Neural cell (in vitro differentiated cells): ENCODE measurements at regions not wholly inside any gene's neighbourhood (a gene's known extent, or its start where the extent isn't known, plus 50 kb on each side); places are given as distances from the start of the nearest gene placed in this dataset.

ENCODE experiments used
- H2AFZ ChIP-seq: fragments of 200-600, 300-800 bp; sonication (generic), shearing (Covaris generic); 2 replicates; pipeline ENCODE4 v1.6.0; 2014; ENCODE audit warnings: low read depth, mild to moderate bottlenecking, antibody characterized with exemption, low read length, moderate library complexity
- H3F3A ChIP-seq: fragments of 200-600 bp; shearing (Covaris generic); 2 replicates; pipeline ENCODE4 v1.6.1; 2016; ENCODE audit warnings: mild to moderate bottlenecking, moderate library complexity, mixed read lengths, antibody characterized with exemption, low read length; ENCODE audit not compliant: insufficient read depth, poor library complexity, severe bottlenecking
- H3K27ac ChIP-seq: fragments of 200-600, 300-800 bp; sonication (generic), shearing (Covaris generic); 2 replicates; pipeline ENCODE4 v1.5.1; 2014; ENCODE audit warnings: mild to moderate bottlenecking, low read length, moderate library complexity
- H3K27me3 ChIP-seq: fragments of 300-800, 200-600 bp; sonication (generic), shearing (Covaris generic); 2 replicates; pipeline ENCODE4 v1.6.0; 2014; ENCODE audit warnings: mild to moderate bottlenecking, low read depth, low read length, moderate library complexity; ENCODE audit not compliant: insufficient read depth
- H3K36me3 ChIP-seq: fragments of 300-800, 200-600 bp; sonication (generic), shearing (Covaris generic); 2 replicates; pipeline ENCODE4 v1.5.1; 2014; ENCODE audit warnings: mild to moderate bottlenecking, antibody characterized with exemption, low read length, moderate library complexity; ENCODE audit not compliant: insufficient read depth
- H3K4me2 ChIP-seq: fragments of 300-800, 200-600 bp; sonication (generic), shearing (Covaris generic); 2 replicates; pipeline ENCODE4 v1.6.0; 2014; ENCODE audit warnings: mild to moderate bottlenecking, low read length
- H3K4me3 ChIP-seq: fragments of 300-800, 200-600 bp; sonication (generic), shearing (Covaris generic); 2 replicates; pipeline ENCODE4 v1.5.1; 2014; ENCODE audit warnings: mild to moderate bottlenecking, low read length, moderate library complexity
- H3K79me2 ChIP-seq: fragments of 200-600 bp; shearing (Covaris generic); replicated peaks from 2 replicates; pipeline ENCODE4 v1.6.0; 2014; ENCODE audit warnings: mild to moderate bottlenecking, low read length, moderate library complexity; ENCODE audit not compliant: insufficient read depth
- H3K9ac ChIP-seq: fragments of 300-800, 200-600 bp; sonication (generic), shearing (Covaris generic); 2 replicates; pipeline ENCODE4 v1.6.1; 2016; ENCODE audit warnings: mild to moderate bottlenecking, low read length, mixed read lengths
- H3K9me2 ChIP-seq: fragments of 200-600 bp; shearing (Covaris generic); 2 replicates; pipeline ENCODE4 v1.6.1; 2016; ENCODE audit warnings: mild to moderate bottlenecking, low read length, mixed read lengths; ENCODE audit not compliant: insufficient read depth
- H3K9me3 ChIP-seq: fragments of 200-600, 300-800 bp; sonication (generic), shearing (Covaris generic); 2 replicates; pipeline ENCODE4 v1.6.1; 2016; ENCODE audit warnings: mild to moderate bottlenecking, mixed run types, low read length, moderate library complexity, mixed read lengths
- H4K20me1 ChIP-seq: fragments of 200-600 bp; shearing (Covaris generic); 2 replicates; pipeline ENCODE4 v1.6.1; 2016; ENCODE audit warnings: mild to moderate bottlenecking, mixed run types; ENCODE audit not compliant: insufficient read depth
- EP300 ChIP-seq: fragments of 450-650 bp; conservative IDR thresholded peaks from 2 replicates; pipeline ENCODE4 v1.6.1; 2014; ENCODE audit warnings: antibody characterized with exemption, mild to moderate bottlenecking, moderate library complexity; ENCODE audit not compliant: poor library complexity, severe bottlenecking
- EZH2 ChIP-seq: fragments of 200-600, 300-800 bp; shearing (Covaris generic), sonication (generic); IDR thresholded peaks from 2 replicates; pipeline ENCODE4 v1.6.1; 2014; ENCODE audit warnings: antibody characterized with exemption, low read length, borderline replicate concordance, mild to moderate bottlenecking; ENCODE audit not compliant: insufficient read depth, poor library complexity, severe bottlenecking
- MXI1 ChIP-seq: fragments of 450-650 bp; conservative IDR thresholded peaks from 2 replicates; pipeline ENCODE4 v1.6.1; 2014; ENCODE audit warnings: antibody characterized with exemption, mild to moderate bottlenecking; ENCODE audit not compliant: poor library complexity, severe bottlenecking
- POLR2AphosphoS5 ChIP-seq: IDR thresholded peaks from 2 replicates; pipeline ENCODE4 v1.6.1; 2012
- RAD21 ChIP-seq: fragments of 450-650 bp; conservative IDR thresholded peaks from 2 replicates; pipeline ENCODE4 v1.6.1; 2014; ENCODE audit warnings: antibody characterized with exemption, mild to moderate bottlenecking, moderate library complexity
- REST ChIP-seq: IDR thresholded peaks from 2 replicates; pipeline ENCODE4 v1.6.1; 2012; ENCODE audit warnings: borderline replicate concordance
- SMC3 ChIP-seq: fragments of 450-650 bp; conservative IDR thresholded peaks from 2 replicates; pipeline ENCODE4 v1.6.1; 2014; ENCODE audit warnings: antibody characterized with exemption, mild to moderate bottlenecking, moderate library complexity; ENCODE audit not compliant: poor library complexity
- TAF1 ChIP-seq: IDR thresholded peaks from 2 replicates; pipeline ENCODE4 v1.6.1; 2012; ENCODE audit warnings: low read depth
- TF ChIP-seq, protein P1 (sequence below): fragments of 450-650 bp; IDR thresholded peaks from 2 replicates; pipeline ENCODE4 v1.5.1; 2014; ENCODE audit warnings: antibody characterized with exemption, mild to moderate bottlenecking, moderate library complexity; ENCODE audit not compliant: poor library complexity, severe bottlenecking

DNA sequence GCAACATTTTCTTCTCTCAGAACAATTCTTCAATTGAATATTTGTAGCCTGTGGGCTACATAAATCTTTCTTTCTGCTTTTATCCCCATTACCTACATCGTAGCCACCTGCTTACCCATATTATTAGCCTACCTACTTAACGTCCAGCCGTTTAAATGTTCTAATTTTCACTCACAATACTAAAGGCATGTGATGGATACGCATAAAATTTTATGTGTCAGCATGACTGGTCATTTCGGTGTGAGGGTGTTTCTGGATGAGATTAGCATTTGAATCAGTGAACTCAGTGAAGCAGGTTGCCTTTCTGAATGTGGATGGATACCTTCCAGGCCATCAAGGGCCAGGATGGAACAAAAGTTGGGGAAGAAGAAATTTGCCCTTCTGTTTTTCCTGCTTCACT is 1722.5 kb upstream of the ACO1 start:
- TF ChIP-seq, protein P1, sequence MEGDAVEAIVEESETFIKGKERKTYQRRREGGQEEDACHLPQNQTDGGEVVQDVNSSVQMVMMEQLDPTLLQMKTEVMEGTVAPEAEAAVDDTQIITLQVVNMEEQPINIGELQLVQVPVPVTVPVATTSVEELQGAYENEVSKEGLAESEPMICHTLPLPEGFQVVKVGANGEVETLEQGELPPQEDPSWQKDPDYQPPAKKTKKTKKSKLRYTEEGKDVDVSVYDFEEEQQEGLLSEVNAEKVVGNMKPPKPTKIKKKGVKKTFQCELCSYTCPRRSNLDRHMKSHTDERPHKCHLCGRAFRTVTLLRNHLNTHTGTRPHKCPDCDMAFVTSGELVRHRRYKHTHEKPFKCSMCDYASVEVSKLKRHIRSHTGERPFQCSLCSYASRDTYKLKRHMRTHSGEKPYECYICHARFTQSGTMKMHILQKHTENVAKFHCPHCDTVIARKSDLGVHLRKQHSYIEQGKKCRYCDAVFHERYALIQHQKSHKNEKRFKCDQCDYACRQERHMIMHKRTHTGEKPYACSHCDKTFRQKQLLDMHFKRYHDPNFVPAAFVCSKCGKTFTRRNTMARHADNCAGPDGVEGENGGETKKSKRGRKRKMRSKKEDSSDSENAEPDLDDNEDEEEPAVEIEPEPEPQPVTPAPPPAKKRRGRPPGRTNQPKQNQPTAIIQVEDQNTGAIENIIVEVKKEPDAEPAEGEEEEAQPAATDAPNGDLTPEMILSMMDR = no peak
- TF ChIP-seq EZH2 (no peak), TAF1 (no peak), EP300 (no peak), REST (no peak), MXI1 (no peak), POLR2AphosphoS5 (no peak), SMC3 (no peak), RAD21 (no peak)
- Histone ChIP-seq H3K27me3 (no peaks in the 10 kb centered on the region), H4K20me1 (no peaks in the 10 kb centered on the region), H3K9ac (no peak overlapping the region), H3F3A (no peaks in the 10 kb centered on the region), H3K9me3 (no peaks in the 10 kb centered on the region), H3K4me3 (no peak overlapping the region), H3K36me3 (no peaks in the 10 kb centered on the region), H3K27ac (no peak overlapping the region), H2AFZ (no peak overlapping the region), H3K4me2 (no peak overlapping the region), H3K79me2 (no peaks in the 10 kb centered on the region), H3K9me2 (no peaks in the 10 kb centered on the region)

DNA sequence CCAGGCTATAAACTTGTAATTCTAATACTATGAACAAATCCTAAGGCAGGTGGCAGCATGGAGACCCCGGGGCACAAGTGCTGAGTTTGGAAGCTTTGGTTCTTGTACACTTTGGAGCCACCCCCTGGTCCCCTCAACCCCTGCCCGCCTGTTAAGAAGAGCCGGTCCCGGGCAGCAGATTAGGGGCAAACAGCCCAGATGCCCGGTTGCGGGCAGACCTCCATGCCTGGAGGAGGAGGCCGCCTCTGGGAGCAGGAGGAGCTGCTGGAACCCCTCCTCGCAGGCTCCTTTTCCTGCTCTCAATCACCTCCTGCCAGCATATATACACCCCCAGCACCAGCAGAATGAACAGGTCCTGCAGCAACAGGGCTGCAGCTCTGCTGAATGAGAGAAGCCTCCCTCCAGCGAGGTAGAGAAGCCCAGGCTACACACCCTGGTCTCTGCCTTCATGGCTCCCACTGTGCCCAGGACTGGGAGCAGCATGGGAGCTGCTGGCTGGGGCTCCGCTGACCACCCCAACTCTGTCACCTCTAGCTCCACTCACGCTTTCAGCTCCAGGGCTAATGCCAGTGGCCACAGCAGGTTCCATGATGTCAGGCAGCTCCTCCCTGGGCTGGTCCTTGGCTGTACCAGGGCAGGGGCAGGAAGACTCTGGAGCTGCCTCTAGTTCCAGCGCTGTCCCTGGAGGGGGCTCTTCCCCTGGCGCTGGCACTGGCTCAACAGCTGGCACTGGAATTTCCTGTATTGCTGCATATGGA is 1713.5 kb upstream of the ACO1 start:
- no peak for TF ChIP-seq REST
- no peak for TF ChIP-seq MXI1
- no peak for TF ChIP-seq EP300
- TF ChIP-seq TAF1 = no peak
- TF ChIP-seq, protein P1 = no peak
- TF ChIP-seq SMC3 = no peak
- TF ChIP-seq RAD21 = no peak
- TF ChIP-seq POLR2AphosphoS5 = no peak
- TF ChIP-seq EZH2 = no peak
- Histone ChIP-seq H3K9me2 (no peaks in the 10 kb centered on the region), H3K27me3 (no peaks in the 10 kb centered on the region), H4K20me1 (no peaks in the 10 kb centered on the region), H3K4me3 (no peak overlapping the region), H3K4me2 (no peak overlapping the region), H3K9ac (no peak overlapping the region), H3F3A (no peaks in the 10 kb centered on the region), H3K79me2 (no peaks in the 10 kb centered on the region), H3K9me3 (no peaks in the 10 kb centered on the region), H3K27ac (no peak overlapping the region), H2AFZ (no peak overlapping the region), H3K36me3 (no peaks in the 10 kb centered on the region)
